GM19240 (cell line): ENCODE measurements at regions not wholly inside any gene's neighbourhood (a gene's known extent, or its start where the extent isn't known, plus 50 kb on each side); places are given as distances from the start of the nearest gene placed in this dataset.
"Not testable (repeated sequence)": the region's sequence is repeated elsewhere in the genome, so short reads cannot be mapped to it uniquely, and the experiment has no call there.

Experiments used
- DNase-seq: peaks from one replicate; pipeline ENCODE4 v3.0.0; 2011; ENCODE audit warnings: low spot score; ENCODE audit not compliant: insufficient read length

DNA sequence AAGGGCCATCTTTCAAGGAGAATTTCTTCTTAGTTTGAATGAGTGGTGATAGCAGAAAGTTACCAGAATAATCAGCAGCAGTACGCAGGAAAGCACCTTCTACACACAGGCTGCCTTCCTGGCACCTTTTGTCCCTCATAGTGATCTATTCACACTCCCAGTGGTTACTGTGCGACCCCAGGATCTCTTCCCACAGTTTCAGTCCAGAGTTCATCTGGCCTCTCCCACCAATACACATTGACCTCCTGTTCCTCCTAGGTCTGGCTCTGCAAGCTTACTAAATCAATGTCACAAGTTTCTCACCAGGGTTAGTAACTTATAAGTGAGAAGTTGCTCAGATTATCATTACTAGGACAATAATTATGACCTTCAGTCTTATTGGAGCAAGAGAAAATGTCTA, 99.1 kb upstream of the PIK3R1 start:
- DNase-seq: no peak

DNA sequence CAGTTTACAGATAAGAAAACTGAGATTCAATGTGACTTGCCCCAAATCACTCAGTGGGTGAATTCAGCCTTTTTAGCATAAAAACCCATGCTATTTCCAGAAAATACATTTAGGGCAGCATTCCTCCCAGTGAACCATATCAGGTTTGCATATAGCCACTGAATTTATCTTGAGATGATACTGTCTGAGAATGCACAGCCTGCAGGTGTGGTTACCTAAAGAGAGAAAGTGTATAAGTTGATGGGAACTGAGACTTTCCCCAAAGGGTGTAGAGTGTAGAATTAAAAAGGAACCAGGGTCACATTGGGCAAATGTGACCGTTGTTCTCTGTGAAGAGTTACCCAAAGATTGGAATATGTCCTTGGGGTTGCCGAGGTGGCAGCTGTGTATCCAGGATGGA, 100.0 kb upstream of the PIK3R1 start:
- no peak for DNase-seq

DNA sequence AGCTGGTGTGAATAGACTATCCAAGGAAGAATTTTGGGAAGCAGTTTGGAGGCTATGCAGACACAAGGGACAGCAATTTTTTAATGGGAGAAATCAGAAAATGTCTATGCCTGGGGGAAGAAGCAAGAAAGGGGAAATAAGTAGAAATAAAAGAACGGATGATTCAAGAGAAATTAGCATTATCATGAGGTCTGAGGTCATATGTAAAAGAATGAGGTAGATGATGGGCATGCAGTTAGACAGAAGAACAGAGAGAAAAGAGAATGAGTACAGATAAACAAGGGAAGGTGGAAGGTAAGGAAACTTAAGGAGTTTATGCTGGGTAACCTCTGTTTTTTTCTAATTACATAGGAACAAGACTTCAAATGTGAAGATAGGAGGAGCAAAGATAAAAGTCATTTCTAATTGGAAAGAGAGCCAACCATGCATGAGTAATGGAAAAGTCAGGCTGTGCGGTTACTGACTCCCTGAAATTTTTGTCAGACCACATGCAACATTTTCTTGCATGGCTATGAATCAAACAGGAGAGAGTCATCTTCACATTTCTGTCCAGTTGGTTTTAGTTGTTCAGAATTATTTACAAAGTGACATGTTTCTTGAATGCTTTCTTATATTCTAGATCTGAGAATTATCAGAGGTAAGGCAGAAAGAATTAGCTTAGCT, 101.0 kb upstream of the PIK3R1 start:
- no peak for DNase-seq

DNA sequence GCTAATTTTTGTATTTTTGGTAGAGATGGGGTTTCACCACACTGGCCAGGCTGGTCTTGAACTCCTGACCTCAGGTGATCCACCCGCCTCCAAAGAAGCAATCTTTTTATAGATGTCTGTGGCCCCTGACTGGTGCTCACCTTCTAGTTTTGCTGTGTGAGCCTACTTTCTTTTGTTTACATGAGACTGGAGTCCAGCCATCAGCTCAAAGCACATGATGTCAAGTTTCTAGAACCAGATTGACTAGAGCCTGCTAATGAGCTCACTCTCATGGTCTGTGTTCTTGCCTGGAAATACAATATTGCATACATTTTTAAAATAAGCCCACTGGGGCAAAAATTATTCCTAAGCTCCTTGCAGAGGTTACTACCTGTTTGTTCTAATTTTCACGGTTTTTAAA, 102.9 kb upstream of the PIK3R1 start:
- DNase-seq: no peak

- DNase-seq: no peak
These were observed 104.7 kb upstream of the PIK3R1 start for GRCh38 chr5:68110894-68111293.

GRCh38 chr5:68110264-68110663, 105.3 kb upstream of the PIK3R1 start:
- no peak for DNase-seq

DNA sequence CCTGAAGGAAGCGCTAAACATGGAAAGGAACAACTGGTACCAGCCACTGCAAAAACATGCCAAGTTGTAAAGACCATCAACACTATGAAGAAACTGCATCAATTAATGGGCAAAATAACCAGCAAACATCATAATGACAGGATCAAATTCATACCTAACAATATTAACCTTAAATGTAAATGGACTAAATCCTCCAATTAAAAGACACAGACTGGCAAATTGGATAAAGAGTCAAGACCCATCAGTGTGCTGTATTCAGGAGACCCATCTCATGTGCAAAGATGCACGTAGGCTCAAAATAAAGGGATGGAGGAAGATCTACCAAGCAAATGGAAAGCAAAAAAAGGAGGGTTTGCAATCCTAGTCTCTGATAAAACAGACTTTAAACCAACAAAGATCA, 111.3 kb upstream of the PIK3R1 start:
- not testable (repeated sequence) for DNase-seq

DNA sequence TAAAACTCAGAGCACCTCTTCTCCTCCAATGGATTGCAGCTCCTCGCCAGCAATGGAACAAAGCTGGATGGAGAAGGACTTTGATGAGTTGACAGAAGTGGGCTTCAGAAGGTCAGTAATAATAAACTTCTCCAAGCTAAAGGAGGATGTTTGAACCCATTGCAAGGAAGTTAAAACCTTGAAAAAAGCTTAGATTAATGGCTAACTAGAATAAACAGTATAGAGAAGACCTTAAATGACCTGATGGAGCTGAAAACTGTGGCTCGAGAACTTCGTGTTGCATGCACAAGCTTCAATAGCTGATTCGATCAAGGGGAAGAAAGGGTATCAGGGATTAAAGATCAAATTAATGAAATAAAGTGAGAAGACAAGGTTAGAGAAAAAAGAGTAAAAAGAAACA, 112.3 kb upstream of the PIK3R1 start:
- not testable (repeated sequence) for DNase-seq

GRCh38 chr5:68099327-68099726, 116.2 kb upstream of the PIK3R1 start:
- no peak for DNase-seq

DNA sequence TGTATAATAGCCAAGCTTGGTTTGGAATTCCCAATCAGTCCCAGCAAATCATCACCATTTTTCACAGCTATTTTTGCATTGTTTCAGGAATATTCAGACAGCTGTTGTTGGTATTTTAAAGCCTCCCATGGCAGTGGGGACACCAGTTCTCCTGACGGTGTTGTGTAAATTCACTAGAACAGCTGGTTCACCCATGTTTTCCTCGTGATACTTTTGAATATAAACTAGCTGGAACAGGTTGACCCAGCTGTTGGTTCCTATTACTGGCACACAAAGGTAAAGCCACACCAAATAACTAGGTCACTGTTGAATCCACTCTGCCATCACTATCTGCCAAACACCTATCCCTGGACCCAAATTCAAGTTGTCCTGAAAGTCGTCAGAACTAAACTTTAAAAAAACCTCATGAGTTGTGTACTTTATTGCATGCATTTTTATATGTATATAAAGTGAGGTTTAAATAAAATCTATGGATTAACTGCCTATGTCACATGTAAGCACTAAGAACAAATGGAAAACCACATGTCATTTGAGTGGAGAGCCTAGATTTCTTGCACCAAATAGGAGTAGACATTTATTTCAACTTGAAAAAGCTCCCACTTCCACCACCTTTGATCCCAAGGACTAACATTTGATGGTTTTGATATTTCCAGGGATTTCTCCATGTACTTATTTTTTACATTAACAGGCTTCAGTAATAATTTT, 121.9 kb upstream of the PIK3R1 start:
- no peak for DNase-seq

GRCh38 chr5:68088302-68088701, 127.3 kb upstream of the PIK3R1 start:
- no peak for DNase-seq

- DNase-seq: no peak
These were observed 127.7 kb upstream of the PIK3R1 start for GRCh38 chr5:68087866-68088265.

- DNase-seq: no peak
These were observed 128.7 kb upstream of the PIK3R1 start for GRCh38 chr5:68086857-68087256.

DNA sequence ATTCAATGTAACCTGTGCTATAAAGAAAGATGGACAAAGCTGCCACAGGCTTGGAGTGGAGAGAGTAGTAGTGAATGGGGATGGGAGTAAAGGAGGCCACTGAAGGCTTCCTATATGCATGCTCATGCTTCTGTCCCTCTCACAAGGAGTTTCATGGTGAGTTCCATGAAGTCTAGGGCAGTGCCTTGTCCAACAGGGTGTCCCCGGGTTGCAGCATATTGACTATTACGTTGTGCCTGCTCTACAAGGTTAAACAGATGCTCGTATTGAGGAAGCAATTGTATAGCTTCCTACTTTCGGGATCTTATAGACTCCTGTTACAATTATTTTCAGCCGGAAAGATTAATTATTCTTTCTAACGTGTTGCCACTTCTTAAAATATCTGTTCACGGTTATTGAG, 129.1 kb upstream of the PIK3R1 start:
- DNase-seq: no peak

DNA sequence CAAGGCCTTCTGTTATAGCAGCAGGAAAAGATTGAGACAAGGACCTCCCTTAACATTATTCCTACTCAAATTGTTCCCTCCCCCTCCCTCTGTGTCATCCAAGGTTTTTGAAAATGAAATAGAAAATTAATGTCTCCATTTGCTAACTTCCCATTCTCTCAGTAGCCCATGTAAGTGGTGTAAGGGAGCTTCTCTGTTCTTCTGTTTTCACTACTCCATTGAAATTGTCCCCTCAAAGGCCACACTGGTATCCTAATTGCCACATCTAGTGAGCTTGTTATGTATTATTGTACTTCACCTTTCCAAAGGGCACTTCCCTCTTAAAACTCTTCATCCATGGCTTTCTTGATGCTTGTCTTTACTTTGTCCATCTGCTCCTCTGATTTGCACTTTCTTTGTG, 131.2 kb upstream of the PIK3R1 start:
- no peak for DNase-seq

DNA sequence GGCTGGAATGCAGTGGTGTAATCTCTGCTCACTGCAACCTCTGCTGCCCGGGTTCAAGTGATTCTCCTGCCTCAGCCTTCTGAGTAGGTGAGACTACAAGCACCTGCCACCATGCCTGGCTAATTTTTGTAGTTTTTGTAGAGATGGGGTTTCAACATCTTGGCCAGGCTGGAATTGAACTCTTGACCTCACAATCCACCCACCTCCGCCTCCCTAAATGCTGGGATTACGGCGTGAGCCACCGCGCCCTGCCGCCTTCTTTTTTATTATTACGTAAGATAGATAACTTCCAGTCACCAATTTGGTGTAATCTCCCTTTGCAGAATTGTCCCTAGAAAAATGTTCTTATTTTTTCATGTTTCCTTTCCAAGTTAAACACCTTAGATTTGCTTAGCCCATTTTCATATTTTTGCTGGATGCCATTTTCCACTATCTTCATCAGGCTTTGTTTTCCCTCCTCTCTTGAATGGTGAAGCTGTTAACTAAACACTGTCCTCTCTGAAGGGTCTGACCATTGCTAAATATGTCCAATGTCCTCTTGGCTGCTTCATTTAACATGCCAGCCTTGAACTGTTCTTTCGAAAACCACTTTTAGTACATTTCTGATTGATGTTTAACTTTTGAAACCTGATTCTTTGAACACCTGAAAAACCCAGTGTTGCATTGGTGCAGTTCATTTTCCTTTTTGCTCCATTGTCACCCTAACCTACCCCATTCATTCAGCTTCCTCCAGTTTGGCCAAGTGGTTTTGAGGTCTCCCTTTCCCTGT, 135.1 kb upstream of the PIK3R1 start:
- DNase-seq: no peak

- DNase-seq: no peak
These were observed 138.1 kb upstream of the PIK3R1 start for GRCh38 chr5:68077349-68077894.

DNA sequence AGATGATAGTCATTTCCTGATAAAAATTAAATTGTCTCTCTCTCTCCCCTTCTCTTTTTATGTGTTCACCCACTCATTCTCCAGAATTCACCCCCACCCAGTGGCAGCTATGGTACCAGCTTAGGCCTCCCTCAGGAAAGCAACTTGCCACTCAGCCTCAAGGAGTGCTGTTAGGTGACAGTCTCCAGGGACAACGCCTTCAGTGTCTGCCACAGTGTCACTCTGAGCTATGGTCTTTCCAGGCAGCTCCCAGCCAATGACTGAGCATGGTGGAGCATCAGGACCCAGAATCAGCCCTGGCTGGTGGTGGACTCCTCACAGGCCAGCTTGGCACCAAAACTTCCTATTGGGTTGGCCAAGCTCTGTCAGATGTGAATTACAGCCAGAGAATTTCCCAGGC, 140.9 kb upstream of the PIK3R1 start:
- DNase-seq: no peak

DNA sequence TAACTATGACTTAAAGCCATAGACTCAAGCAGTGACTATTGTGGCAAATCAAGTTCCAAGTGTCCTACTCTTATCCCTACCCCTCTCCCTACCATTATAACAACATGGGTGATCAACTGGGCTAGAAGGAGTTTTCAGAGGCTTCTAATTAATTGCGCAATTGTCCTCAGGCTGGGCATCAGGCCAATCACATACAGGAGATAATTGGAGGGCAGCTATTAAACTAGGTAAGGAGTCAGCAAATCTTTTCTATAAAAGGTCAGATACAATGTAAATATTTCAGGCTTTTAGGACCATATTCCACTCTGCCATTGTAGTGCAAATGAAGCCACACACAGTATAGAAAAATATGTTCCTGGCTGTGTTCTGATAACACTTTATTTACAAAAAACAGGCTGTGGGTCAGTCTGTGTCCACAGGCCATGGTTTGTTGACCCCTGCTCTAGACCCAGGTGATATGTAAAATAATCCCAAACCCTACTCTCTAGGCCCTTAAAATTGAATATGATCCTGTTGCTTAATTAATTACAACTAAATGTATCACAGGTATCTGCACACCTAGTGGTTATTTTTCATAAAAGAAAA, 141.4 kb upstream of the PIK3R1 start:
- no peak for DNase-seq

DNA sequence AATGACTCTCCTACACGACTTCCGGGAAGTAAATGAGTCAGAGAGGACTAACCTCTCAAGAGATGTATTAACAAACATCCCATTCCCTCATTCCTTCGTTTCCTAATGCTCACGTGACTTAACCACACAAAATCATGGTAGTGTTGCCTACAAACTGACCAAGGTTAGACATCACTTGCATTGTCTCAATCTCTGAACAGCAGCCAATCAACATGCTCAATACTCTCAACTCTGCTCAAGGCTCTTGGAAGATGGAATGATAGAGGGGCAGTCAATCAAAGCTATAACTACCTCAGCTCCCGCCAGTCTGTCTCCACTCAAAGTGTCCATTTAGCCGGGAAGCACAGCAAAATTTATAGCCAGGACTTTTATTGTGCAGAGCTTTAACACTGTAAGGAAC, 143.8 kb upstream of the PIK3R1 start:
- no peak for DNase-seq

- DNase-seq: no peak
These were observed 144.3 kb upstream of the PIK3R1 start for GRCh38 chr5:68071282-68071632.
